ENCODE measurements at regions not wholly inside any gene's neighbourhood (a gene's known extent, or its start where the extent isn't known, plus 50 kb on each side); places are given as distances from the start of the nearest gene placed in this dataset.

GRCh38 chr10:107800061-107800460 lies 635.6 kb upstream of the SORCS1 start:
- TF ChIP-seq CTCF (IDR thresholded peaks at IDR 0.05) (no peak), POLR2A (IDR thresholded peaks at IDR 0.05) (no peak)

Measured in testis (tissue), 2 donors.